GM12878 (cell line): ENCODE measurements at regions not wholly inside any gene's neighbourhood (a gene's known extent, or its start where the extent isn't known, plus 50 kb on each side); places are given as distances from the start of the nearest gene placed in this dataset.

Experiments used
- ATAC-seq: fragments of 200-7000 bp; cut with Tn5 transposase; 3 replicates; pipeline ENCODE4 v1.9.1; 2020; ENCODE audit warnings: mild to moderate bottlenecking, moderate library complexity
- BruUV-seq: library from RNA; stranded (reverse); fragments of 400-500 nt; replicated peaks from 2 replicates; lab custom pipeline; 2021; lab: Mats Ljungman, UMichigan
- CTCF ChIA-PET: fragments of 300-600 bp; sonication (Branson Sonifier 250); formaldehyde crosslinking; extraction: SDS; loops from one replicate; lab custom pipeline; 2021; ENCODE audit warnings: inconsistent platforms; lab: Yijun Ruan, JAX
- POLR2A ChIA-PET: fragments of 350-600 bp; formaldehyde crosslinking; extraction: SDS; loops from one replicate; lab custom pipeline; 2021; ENCODE audit warnings: inconsistent platforms; lab: Charles Lee
- RAD21 ChIA-PET: fragments of 300-600 bp; sonication (Branson Sonifier 250); formaldehyde crosslinking; loops from one replicate; lab custom pipeline; 2023; ENCODE audit warnings: antibody characterized with exemption; ENCODE audit not compliant: unreplicated experiment; lab: Charles Lee
- SMC1A ChIA-PET: fragments of 300-600 bp; sonication (Branson Sonifier 250); formaldehyde crosslinking; loops from one replicate; lab custom pipeline; 2023; ENCODE audit not compliant: unreplicated experiment, uncharacterized antibody; lab: Charles Lee
- DNase-seq: peaks from one replicate; pipeline ENCODE4 v3.0.0-alpha.2; 2011; ENCODE audit warnings: low read depth, low spot score
- FAIRE-seq: peaks from 3 replicates; lab custom pipeline; 2011; peaks lifted over from hg19 to GRCh38; lab: Jason Lieb, UNC
- H2AFZ ChIP-seq: 2 replicates; pipeline ENCODE4 v1.6.0; 2011; ENCODE audit warnings: low read depth, low read length, control low read depth; ENCODE audit not compliant: control insufficient read depth
- H3K27ac ChIP-seq: 2 replicates; pipeline ENCODE4 v1.5.1; 2011; ENCODE audit warnings: control low read depth; ENCODE audit not compliant: control insufficient read depth, insufficient read depth
- H3K27me3 ChIP-seq, 2 experiments: replicated peaks in 1 of 2; 2 replicates each; pipeline versions ENCODE4 v1.6.0 to v1.6.1; 2011; ENCODE audit warnings: low read length in 1 of 2; ENCODE audit not compliant: control insufficient read depth in 2 of 2, insufficient read depth in 2 of 2
- H3K36me3 ChIP-seq, 2 experiments: 2 replicates each; pipeline ENCODE4 v1.5.1; 2011; ENCODE audit warnings: low read length in 1 of 2; ENCODE audit not compliant: control insufficient read depth in 2 of 2, insufficient read depth in 2 of 2
- H3K4me1 ChIP-seq: 2 replicates; pipeline ENCODE4 v1.6.1; 2011; ENCODE audit warnings: mild to moderate bottlenecking, low read length, moderate library complexity, mixed read lengths; ENCODE audit not compliant: control insufficient read depth, insufficient read depth
- H3K4me2 ChIP-seq: 2 replicates; pipeline ENCODE4 v1.6.0; 2011; ENCODE audit warnings: control low read depth; ENCODE audit not compliant: control insufficient read depth, insufficient read depth
- H3K4me3 ChIP-seq: fragments of 200-600 bp; sonication (generic); 2 replicates; pipeline ENCODE4 v1.5.1; 2016
- H3K79me2 ChIP-seq: 2 replicates; pipeline ENCODE4 v1.6.0; 2011; ENCODE audit warnings: low read length; ENCODE audit not compliant: control insufficient read depth, insufficient read depth
- H3K9ac ChIP-seq: 2 replicates; pipeline ENCODE4 v1.8.0; 2011; ENCODE audit warnings: low read length, control low read depth, mixed read lengths; ENCODE audit not compliant: control insufficient read depth, insufficient read depth
- H3K9me3 ChIP-seq: replicated peaks from 3 replicates; pipeline ENCODE4 v1.5.1; 2011; ENCODE audit warnings: mild to moderate bottlenecking, low read length; ENCODE audit not compliant: control insufficient read depth, insufficient read depth
- H4K20me1 ChIP-seq: 2 replicates; pipeline ENCODE4 v1.6.0; 2011; ENCODE audit not compliant: control insufficient read depth, insufficient read depth
- ATF2 ChIP-seq: IDR thresholded peaks from 2 replicates; pipeline ENCODE4 v1.6.1; 2012; ENCODE audit warnings: low read length, inconsistent platforms
- BCL3 ChIP-seq: IDR thresholded peaks from 2 replicates; pipeline ENCODE4 v1.6.1; 2011; ENCODE audit warnings: borderline replicate concordance, low read depth, mild to moderate bottlenecking, moderate library complexity, low read length; ENCODE audit not compliant: insufficient read depth, poor library complexity, severe bottlenecking
- BHLHE40 ChIP-seq, 2 experiments: fragments of 450-650 bp in 1 of 2; IDR thresholded peaks; 2 replicates each; pipeline ENCODE4 v1.6.1; 2011 to 2017; ENCODE audit warnings: low read depth in 2 of 2, borderline replicate concordance in 1 of 2, improper control_type of control experiment in 1 of 2, low read length in 1 of 2, mild to moderate bottlenecking in 1 of 2
- CBFB ChIP-seq: IDR thresholded peaks from 2 replicates; pipeline ENCODE4 v1.6.1; 2016; ENCODE audit warnings: antibody characterized with exemption, low read depth
- EED ChIP-seq: sonication (generic); IDR thresholded peaks from 2 replicates; pipeline ENCODE4 v1.6.1; 2016; ENCODE audit warnings: antibody characterized with exemption, low read depth
- FOXK2 ChIP-seq: fragments of 450-650 bp; IDR thresholded peaks from 2 replicates; pipeline ENCODE4 v1.6.1; 2017; ENCODE audit warnings: mild to moderate bottlenecking, moderate library complexity
- HDGF ChIP-seq: fragments of 450-650 bp; IDR thresholded peaks from 2 replicates; pipeline ENCODE4 v1.6.1; 2016; ENCODE audit warnings: antibody characterized with exemption
- IRF4 ChIP-seq: IDR thresholded peaks from 2 replicates; pipeline ENCODE4 v1.6.1; 2011; ENCODE audit warnings: low read depth, low read length
- LARP7 ChIP-seq: fragments of 450-650 bp; IDR thresholded peaks from 2 replicates; pipeline ENCODE4 v1.6.1; 2017; ENCODE audit warnings: mild to moderate bottlenecking
- RAD21 ChIP-seq: IDR thresholded peaks from 2 replicates; pipeline ENCODE4 v1.6.1; 2011; ENCODE audit warnings: mild to moderate bottlenecking, low read depth, low read length, moderate library complexity; ENCODE audit not compliant: insufficient read depth
- RELA ChIP-seq: fragments of 450-650 bp; IDR thresholded peaks from 2 replicates; pipeline ENCODE4 v1.8.0; 2014; ENCODE audit warnings: borderline replicate concordance; ENCODE audit not compliant: partially characterized antibody
- RUNX3 ChIP-seq: IDR thresholded peaks from 2 replicates; pipeline ENCODE4 v1.6.1; 2012; ENCODE audit warnings: low read length, inconsistent platforms
- STAT1 ChIP-seq: fragments of 450-650 bp; conservative IDR thresholded peaks from 2 replicates; pipeline ENCODE4 v1.6.1; 2014; ENCODE audit warnings: antibody characterized with exemption, mild to moderate bottlenecking
- STAT3 ChIP-seq: IDR thresholded peaks from 2 replicates; pipeline ENCODE4 v1.6.1; 2011; ENCODE audit warnings: low read depth, low read length, improper control_type of control experiment
- TCF3 ChIP-seq: IDR thresholded peaks from 2 replicates; pipeline ENCODE4 v1.6.1; 2012; ENCODE audit warnings: low read depth, mild to moderate bottlenecking, low read length, borderline replicate concordance; ENCODE audit not compliant: insufficient read depth
- WRNIP1 ChIP-seq: IDR thresholded peaks from 2 replicates; pipeline ENCODE4 v1.6.1; 2011; ENCODE audit warnings: low read depth, low read length, improper control_type of control experiment, borderline replicate concordance
- ZNF274 ChIP-seq: IDR thresholded peaks from one replicate; pipeline ENCODE4 v1.8.0; 2011; ENCODE audit not compliant: insufficient read length, insufficient read depth
- WGBS: methylation state at CpG from one replicate; pipeline ENCODE4 v1.1.6; 2016; ENCODE audit warnings: low lambda C conversion rate; ENCODE audit not compliant: insufficient replicate concordance, insufficient coverage; ENCODE audit errors: missing lambda C conversion rate; 5-methylcytosine and 5-hydroxymethylcytosine counted together
- in situ Hi-C: fragments of 300-500 bp; cut with MboI; formaldehyde crosslinking; loops from 9 replicates; pipeline ENCODE4 v1.14.3; 2018; ENCODE audit warnings: mixed read lengths
- intact Hi-C: fragments of 100-400 bp; cut with micrococcal nuclease; formaldehyde crosslinking; loops from one replicate; pipeline ENCODE4 v1.14.2; 2022; ENCODE audit not compliant: unreplicated experiment

- Histone ChIP-seq H3K79me2 (no peaks in the 10 kb centered on the region), H3K27ac (no peak overlapping the region), H4K20me1 (no peaks in the 10 kb centered on the region), H3K4me3 (no peak overlapping the region), H3K9me3 (no peaks in the 10 kb centered on the region), H3K4me1 (no peaks in the 10 kb centered on the region), H3K36me3 (no peaks in the 10 kb centered on the region), H3K9ac (no peak overlapping the region), H2AFZ (no peak overlapping the region), H3K27me3 (no peaks in the 10 kb centered on the region), H3K4me2 (no peak overlapping the region)
- BruUV-seq = no TSS peak
- ChIA-PET RAD21 (no interaction called here), POLR2A (no interaction called here), SMC1A (no interaction called here), CTCF (no interaction called here)
- in situ Hi-C loops (no loop called here), intact Hi-C loops (no loop called here)
- 0% methylated on average over 2 of the region's 2 CpGs for WGBS
- DNase-seq = no peak
- FAIRE-seq = no peak
- no peak for TF ChIP-seq RUNX3
- TF ChIP-seq EED = no peak
- TF ChIP-seq STAT1 = no peak
- no peak for TF ChIP-seq RELA
- no peak for TF ChIP-seq HDGF
- no peak for TF ChIP-seq LARP7
- no peak for TF ChIP-seq TCF3
- no peak for TF ChIP-seq STAT3
- TF ChIP-seq BHLHE40 (IDR thresholded peaks at IDR 0.05; ENCODE audit: borderline replicate concordance in 1 of 2, low read depth in 2 of 2, low read length in 1 of 2) = no peak
- no peak for TF ChIP-seq WRNIP1
- TF ChIP-seq FOXK2 = no peak
- no peak for TF ChIP-seq ATF2
- no peak for TF ChIP-seq CBFB
- TF ChIP-seq ZNF274 = no peak
- TF ChIP-seq BCL3 = no peak
- TF ChIP-seq IRF4 = no peak
- no peak for TF ChIP-seq RAD21
- no peak for ATAC-seq
Measured at GRCh38 chr6:86707545-86708120, 229.7 kb upstream of the HTR1E start.
